ENCODE measurements at regions not wholly inside any gene's neighbourhood (a gene's known extent, or its start where the extent isn't known, plus 50 kb on each side); places are given as distances from the start of the nearest gene placed in this dataset.

DNA sequence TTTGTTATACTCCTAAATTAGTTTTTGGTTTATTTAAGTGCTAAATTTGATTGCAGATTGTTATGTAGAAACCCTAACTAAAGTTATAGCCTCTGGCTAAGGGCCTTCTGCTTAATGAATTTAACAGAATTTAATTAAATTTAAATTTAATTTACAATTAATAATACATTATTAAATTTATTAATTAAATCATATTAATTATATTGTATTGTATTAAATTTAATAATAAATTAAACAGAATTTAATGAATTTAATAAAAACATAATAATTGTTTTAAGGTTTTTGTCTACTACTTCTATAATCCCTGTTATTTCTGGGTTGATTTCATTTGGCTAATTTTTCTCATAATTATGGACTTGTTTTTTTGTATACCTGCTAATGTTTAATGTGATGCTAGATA, 141.9 kb upstream of the TECRL start:
- no peak for DNase-seq

DNA sequence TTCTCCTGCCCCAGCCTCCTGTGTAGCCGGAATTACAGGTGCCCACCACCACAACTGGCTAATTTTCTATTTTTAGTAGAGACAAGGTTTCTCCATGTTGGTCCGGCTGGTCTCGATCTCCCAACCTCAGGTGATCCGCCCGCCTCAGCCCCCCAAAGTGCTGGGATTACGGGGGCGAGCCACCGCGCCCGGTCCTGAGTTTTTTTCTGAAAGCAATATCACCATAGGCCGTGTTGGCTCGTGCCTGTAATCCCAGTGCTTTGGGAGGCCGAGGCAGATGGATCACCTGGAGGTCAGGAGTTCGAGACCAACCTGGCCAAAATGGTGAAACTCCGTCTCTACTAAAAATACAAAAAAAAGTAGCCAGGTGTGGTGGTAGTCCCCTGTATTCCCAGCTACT, 136.3 kb upstream of the TECRL start:
- DNase-seq: no peak

DNA sequence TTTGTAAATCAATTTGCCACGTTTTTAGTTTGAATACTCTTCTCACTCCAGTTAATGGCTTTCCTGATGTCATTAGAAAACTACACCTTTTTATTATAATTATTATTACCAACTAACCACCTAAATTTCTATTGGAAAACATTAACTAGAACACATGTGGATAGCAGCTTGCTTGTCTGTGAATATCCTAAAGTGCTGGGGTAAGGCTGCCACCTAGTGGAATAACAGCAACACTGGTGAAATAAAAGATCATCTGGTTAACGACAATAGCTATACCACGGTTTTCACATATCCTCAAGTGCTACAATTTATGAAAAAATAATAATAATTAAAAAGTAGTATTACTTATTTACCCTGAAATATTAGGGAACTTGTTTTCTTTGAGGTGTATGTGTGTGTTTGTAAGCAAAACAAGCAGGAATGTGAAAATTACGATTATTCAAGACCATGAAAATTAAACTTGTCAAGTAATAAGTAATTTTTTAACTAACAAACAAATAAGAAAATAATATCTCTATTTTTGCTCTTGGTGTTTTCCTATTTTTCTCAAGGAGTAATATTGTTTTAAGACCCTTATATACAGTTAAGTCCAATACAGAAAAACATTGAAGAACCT, 130.1 kb upstream of the TECRL start:
- DNase-seq: no peak

DNA sequence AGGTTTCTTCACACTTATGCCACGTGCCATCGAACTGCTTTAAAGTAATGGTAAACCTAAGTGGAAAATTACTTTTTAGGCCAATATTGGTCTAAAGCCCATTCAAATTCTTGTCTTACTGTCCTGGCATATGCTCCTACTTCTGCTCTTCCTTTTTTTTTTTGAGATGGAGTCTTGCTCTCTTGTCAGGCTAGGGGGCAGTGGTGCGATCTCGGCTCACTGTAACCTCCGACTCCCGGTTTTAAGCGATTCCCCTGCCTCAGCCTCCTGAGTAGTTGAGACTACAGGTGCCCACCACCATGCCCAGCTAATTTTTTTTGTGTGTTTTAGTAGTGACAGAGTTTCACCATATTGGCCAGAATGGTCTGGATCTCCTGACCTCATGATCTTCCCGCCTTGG, 129.0 kb upstream of the TECRL start:
- no peak for DNase-seq

DNA sequence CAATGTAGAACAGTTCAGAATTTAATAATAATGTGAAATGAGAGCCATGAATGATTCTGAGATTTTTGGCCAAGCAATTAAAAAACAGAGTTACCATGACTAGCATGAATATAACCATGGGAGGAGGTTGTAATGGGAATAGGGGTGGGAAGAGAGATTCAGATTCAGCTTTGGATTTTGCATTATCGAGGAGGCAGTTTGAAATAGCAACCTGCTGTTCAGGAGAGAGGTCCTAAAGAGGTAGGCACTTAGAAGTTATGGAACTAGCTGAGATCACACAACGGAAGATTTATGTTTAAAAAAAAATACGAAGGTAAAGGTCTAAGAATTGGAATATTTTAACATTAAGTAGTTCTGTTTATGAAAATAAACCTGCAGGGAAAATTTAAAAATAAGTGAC, 124.4 kb upstream of the TECRL start:
- DNase-seq: no peak

DNA sequence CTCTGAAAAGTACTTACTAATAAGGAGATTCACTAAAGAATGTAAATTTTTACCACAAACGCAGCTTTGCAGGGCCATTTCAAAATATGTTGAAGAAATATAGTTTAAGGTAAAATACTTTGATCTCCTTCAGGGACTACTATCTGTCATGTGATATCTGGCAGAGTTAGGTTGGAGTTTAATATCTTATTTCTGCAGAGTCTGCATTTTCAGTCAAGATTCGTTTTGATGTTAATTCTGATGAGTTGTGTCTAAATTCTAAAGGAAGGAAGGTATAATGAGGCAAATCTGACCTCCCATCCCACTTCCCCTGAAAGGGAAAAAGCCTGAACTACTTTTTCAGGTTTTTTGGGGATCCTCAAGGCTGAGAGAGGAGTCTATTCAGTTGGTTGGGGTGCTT, 123.9 kb upstream of the TECRL start:
- DNase-seq: no peak

DNA sequence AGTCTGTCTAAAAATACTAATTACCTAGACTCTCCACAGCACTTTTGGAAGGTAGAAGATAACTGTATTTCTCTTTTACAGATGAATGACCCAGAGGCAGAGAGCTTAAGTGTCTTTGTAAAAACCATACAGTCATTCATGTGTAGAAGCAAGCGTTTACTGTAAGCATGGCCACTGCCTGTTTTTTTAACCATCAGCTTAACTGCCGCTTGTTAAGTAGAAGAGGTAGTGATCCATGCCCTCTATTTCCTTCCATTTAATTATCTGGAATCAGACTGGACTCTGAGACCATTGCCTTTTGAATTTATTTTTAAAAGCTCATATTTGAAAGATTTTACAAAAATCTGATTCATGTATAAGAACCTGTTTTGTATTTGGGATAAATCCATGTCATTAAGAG, 111.2 kb upstream of the TECRL start:
- no peak for DNase-seq

DNA sequence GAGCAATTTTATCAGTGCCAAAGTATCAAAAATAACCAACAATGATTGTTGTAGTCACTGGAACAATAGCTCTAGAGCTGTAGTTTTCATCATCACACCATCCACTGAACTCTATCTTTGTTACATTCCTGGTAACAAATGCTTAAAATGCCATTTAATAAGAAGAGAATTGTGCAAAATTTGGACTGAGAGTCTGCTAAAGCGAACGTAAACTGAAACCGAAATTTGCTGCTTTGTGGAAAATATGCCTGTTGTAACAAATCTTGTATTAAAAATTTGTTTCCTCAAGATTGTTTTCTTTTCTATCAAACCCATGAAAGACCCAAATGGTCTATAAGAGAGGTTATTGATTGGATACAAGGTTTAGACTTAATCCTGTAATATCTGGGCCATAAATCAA, 109.3 kb upstream of the TECRL start:
- no peak for DNase-seq

DNA sequence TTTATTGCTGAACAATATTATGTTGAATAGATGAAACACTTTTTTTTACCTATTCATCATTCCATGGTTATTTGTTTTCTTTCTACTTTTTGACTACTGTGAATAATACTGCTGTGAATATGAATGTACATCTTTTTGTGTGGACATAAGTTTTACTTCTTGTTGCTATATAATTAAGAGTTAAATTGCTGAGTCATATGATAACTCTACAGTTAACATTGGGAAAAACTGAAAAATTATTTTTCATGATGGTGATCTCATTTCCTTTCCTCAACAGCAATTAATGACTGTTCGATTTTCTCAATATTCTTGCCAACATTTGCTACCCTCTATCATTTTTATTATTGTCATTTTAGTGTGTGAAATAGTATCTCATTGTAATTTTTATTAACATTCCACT, 106.9 kb upstream of the TECRL start:
- no peak for DNase-seq

DNA sequence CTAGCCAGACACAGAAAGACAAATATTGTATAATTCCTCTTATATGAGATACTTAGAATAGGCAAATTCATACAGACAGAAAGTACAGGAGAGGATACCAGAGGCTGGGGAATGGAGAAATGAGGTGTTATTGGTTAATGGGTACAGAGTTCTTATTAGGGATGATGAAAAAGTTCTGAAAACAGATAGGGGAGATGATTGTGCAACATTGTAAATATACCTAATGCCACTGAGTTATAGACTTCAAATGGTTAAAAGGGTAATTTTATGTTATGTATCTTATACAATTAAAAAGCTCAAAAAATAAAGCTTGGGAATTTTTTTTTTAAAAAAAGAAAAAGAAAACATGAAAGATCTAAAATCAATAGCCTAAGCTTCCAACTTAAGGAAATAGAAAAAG, 98.8 kb upstream of the TECRL start:
- no peak for DNase-seq

DNA sequence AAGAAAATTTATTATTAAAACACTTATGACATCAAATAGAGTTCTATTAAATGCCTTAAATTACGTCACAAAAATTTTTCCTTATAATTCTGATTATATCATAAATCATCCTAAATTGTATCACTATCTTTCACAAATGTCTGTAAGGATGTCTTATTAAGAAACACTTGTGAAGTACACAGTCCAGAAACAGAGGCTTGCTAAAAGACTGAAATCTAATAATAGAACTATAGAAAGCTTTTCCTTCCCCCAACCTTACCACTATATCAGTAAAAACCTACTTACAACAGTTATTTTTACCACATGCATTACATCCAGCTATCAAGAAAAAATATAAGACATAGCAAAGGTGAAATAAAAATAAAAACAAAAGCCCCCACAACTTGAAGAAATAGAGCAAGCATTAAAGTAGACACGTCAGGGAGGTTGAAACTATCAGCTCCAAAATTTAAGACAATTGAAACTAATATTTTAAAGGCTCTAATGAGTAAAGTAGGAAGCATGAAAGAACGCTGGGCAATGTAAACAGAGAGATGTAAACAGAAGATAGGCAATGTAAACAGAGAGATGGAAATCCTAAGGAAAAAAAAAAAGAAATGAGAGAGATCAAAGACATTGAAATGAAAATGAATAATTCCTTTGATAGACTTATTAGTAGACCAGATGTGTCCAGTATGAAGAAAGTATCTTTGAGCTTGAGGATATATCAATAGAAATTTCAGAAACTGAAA, 94.9 kb upstream of the TECRL start:
- no peak for DNase-seq

DNA sequence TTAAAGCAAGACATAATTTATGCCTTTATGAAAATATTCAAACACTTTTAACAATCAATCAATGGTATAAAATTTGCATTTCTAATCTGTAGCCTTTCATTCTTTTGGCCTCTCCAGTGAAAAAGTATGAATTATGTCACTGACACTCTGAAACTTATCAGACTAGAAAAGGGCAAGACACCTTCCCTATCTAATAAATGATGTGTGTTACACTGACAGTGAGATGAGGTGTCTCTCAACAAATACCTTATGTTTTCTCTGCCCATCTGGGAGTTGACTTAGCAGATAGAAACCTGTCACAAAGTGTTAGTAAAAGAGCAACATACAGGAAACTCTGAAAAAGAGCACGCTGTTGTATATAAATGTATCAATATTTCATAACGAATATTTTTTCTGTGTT, 94.2 kb upstream of the TECRL start:
- DNase-seq: no peak

DNA sequence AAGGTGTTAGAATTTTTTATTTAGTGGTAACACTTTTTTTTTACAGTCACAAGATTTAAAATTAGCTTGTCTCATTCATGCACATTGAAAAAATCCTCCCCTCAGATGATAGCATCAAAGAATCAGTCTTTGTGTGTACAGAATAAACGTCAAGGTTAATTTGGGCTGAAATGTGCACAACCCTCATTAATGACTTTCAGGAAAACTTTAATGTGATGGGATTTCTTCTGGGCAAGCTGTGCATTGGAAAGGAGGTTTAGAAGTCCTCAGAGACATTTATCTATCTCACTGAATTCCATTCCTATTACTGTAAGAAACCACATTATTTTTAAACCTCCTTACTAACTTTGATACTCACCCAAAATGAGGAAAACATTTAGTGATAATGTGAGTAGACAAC, 88.2 kb upstream of the TECRL start:
- no peak for DNase-seq

DNA sequence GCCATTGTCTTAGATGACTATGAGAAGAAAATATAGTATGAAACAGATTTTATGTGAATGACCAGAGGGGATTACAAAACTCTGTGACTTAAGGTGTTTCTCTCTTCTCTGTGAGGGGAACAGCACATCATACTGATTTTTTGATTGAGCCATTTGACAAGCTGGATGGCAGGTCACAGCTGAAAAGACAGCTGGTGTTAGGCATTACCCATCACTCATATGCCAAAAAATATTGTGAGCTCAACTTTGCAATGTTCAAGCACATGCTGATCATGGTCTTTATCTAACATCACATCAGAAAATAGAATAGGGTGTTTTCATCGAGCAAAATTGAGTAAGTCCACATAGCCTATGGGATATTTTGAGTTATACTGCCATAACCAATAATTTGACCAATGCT, 86.7 kb upstream of the TECRL start:
- no peak for DNase-seq

DNA sequence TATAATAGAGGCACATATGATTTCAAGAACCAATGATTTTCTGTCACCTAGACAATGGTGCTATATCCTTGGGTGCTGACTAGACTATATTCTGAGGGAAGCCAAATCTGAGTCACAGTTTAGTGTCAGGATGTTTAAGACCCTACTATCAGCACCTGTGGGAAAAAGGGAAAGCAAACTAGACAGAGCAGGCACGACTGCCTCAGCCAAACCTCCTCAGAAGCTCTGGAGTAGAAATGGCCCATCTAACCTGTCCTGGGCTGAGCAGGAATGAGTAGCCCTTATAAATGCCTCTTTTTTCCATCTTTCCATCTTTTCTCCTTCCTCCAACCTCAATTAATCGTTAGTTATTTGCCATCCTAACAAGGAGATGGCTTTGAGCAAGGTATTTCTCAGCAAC, 80.4 kb upstream of the TECRL start:
- no peak for DNase-seq

DNA sequence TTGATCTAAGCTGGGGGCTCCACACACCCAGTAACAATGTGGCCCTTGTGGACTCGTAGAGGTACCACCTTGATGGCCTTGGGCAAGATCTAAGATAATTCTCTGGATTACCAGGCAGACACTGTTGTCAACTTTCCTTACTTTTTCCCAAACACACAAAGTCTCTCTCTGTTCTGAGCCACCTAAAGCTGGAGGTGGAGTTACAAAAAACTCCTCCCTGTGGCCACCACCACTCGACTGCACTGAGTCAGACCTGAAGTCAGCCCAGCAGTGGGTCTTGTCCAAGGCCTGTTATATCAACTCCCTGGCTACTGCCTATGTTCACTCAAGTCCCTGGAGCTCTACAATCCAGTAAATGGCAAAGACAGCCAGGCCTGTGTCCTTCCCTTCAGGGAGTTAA, 70.1 kb upstream of the TECRL start:
- DNase-seq: no peak

DNA sequence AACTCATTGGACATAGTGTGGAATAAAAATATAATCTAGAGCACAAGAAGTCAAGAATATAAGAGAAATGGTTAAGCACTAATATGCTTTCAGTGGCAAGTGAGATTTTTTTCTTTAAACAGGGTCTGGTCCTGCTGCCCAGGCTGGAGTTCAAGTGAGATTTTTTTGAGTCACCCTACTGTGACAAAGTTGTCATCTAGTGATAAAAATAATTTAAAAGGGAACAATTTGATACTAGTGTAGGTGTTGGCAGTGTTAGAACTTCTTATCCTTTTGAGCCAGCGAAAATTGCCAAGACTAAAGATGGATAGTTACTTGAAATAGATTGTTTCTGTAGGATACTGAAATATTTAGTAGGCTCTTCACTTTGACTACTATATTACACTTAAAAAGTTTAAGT, 67.9 kb upstream of the TECRL start:
- DNase-seq: no peak

DNA sequence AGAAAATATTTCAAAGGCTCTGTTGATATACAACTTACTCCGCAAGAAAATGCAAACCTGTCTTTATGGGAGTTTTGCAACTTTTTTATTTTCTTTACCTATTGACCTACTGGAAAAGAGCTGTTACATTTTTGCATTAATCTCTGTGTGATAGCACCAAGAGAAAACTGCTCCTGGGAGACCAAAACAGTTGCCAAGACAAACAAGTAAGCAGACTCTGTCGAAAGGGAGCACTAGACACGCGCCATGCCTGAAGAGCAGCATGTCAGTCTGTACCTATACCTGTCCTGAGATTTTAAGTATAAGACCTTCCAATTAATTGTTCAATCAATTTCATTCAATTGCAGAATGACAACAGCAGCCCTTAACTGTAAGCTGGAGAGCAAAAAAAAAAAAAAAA, 56.0 kb upstream of the TECRL start:
- DNase-seq: no peak

DNA sequence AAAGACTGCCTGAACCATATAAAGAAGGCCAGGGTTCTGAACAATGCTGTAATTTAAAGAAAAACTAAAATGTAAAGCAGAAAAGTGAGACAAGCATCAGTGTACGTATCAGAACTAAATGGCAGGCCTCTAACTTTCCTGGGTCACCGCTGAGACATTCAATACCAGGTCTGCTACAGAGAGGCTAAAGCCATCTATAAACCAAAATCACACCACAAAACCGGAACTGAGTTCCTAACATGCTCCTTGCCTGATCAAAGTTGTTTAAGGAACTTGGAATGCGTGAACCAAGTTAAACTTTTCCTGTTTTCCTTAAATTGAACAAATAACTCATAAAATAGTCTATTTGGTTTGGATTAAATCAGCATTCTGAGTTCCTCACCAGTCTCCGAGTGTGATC, 55.3 kb upstream of the TECRL start:
- no peak for DNase-seq

All from NCI-H2081 treated with DMSO at 0.1 percent for 48 hours (cell line).